ENCODE measurements at regions not wholly inside any gene's neighbourhood (a gene's known extent, or its start where the extent isn't known, plus 50 kb on each side); places are given as distances from the start of the nearest gene placed in this dataset.

DNA sequence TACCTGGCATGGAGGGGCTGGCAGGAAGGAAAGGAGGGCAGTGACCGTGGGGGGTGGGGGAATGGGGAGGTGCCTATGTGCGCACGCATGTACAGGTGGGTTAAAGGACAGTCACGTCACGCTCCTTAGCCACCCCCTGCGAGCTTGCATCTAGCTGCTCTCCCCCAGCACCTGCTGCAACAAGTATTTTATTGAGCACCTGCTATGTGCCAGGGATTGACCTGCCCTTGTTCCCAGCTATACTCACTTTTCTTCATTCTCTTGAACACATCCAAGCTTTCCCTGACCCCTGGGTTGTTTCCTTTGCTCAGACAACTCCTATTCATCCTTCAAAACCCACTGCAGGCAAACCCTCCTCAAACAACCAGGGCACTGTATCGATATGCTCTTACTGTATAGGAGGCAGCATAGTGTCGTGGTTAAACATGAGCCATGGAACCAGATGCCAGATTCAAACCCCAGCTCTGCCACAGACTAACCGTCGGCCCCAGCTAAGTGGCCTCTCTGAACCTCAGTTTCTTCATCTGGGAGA, 155.2 kb upstream of the CIBAR2 start:
- TF ChIP-seq ZMAT3 (CRISPR knock-in tag; conservative IDR thresholded peaks at IDR 0.05) (no peak), FOXK2 (IDR thresholded peaks at IDR 0.05) (no peak), ERF (CRISPR knock-in tag; IDR thresholded peaks at IDR 0.05) (no peak), POLR2AphosphoS5 (IDR thresholded peaks at IDR 0.05; ENCODE audit: low read depth, low read length) (no peak), ZNF282 (IDR thresholded peaks at IDR 0.05; ENCODE audit: partially characterized antibody) (no peak)
- TF ChIP-seq, protein P1, sequence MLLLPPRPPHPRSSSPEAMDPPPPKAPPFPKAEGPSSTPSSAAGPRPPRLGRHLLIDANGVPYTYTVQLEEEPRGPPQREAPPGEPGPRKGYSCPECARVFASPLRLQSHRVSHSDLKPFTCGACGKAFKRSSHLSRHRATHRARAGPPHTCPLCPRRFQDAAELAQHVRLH (CRISPR knock-in tag; IDR thresholded peaks at IDR 0.05; ENCODE audit: borderline replicate concordance, low read depth) = no peak
- TF ChIP-seq, protein P2, sequence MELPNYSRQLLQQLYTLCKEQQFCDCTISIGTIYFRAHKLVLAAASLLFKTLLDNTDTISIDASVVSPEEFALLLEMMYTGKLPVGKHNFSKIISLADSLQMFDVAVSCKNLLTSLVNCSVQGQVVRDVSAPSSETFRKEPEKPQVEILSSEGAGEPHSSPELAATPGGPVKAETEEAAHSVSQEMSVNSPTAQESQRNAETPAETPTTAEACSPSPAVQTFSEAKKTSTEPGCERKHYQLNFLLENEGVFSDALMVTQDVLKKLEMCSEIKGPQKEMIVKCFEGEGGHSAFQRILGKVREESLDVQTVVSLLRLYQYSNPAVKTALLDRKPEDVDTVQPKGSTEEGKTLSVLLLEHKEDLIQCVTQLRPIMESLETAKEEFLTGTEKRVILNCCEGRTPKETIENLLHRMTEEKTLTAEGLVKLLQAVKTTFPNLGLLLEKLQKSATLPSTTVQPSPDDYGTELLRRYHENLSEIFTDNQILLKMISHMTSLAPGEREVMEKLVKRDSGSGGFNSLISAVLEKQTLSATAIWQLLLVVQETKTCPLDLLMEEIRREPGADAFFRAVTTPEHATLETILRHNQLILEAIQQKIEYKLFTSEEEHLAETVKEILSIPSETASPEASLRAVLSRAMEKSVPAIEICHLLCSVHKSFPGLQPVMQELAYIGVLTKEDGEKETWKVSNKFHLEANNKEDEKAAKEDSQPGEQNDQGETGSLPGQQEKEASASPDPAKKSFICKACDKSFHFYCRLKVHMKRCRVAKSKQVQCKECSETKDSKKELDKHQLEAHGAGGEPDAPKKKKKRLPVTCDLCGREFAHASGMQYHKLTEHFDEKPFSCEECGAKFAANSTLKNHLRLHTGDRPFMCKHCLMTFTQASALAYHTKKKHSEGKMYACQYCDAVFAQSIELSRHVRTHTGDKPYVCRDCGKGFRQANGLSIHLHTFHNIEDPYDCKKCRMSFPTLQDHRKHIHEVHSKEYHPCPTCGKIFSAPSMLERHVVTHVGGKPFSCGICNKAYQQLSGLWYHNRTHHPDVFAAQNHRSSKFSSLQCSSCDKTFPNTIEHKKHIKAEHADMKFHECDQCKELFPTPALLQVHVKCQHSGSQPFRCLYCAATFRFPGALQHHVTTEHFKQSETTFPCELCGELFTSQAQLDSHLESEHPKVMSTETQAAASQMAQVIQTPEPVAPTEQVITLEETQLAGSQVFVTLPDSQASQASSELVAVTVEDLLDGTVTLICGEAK (IDR thresholded peaks at IDR 0.05) = no peak
- TF ChIP-seq, protein P2 (CRISPR knock-in tag; IDR thresholded peaks at IDR 0.05) = no peak
- TF ChIP-seq, protein P3, sequence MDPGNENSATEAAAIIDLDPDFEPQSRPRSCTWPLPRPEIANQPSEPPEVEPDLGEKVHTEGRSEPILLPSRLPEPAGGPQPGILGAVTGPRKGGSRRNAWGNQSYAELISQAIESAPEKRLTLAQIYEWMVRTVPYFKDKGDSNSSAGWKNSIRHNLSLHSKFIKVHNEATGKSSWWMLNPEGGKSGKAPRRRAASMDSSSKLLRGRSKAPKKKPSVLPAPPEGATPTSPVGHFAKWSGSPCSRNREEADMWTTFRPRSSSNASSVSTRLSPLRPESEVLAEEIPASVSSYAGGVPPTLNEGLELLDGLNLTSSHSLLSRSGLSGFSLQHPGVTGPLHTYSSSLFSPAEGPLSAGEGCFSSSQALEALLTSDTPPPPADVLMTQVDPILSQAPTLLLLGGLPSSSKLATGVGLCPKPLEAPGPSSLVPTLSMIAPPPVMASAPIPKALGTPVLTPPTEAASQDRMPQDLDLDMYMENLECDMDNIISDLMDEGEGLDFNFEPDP (CRISPR knock-in tag; conservative IDR thresholded peaks at IDR 0.05) = no peak
- TF ChIP-seq, protein P4, sequence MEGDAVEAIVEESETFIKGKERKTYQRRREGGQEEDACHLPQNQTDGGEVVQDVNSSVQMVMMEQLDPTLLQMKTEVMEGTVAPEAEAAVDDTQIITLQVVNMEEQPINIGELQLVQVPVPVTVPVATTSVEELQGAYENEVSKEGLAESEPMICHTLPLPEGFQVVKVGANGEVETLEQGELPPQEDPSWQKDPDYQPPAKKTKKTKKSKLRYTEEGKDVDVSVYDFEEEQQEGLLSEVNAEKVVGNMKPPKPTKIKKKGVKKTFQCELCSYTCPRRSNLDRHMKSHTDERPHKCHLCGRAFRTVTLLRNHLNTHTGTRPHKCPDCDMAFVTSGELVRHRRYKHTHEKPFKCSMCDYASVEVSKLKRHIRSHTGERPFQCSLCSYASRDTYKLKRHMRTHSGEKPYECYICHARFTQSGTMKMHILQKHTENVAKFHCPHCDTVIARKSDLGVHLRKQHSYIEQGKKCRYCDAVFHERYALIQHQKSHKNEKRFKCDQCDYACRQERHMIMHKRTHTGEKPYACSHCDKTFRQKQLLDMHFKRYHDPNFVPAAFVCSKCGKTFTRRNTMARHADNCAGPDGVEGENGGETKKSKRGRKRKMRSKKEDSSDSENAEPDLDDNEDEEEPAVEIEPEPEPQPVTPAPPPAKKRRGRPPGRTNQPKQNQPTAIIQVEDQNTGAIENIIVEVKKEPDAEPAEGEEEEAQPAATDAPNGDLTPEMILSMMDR (CRISPR knock-in tag; IDR thresholded peaks at IDR 0.05) = no peak
